Lung microvascular endothelial cell (primary cell): ENCODE measurements at regions not wholly inside any gene's neighbourhood (a gene's known extent, or its start where the extent isn't known, plus 50 kb on each side); places are given as distances from the start of the nearest gene placed in this dataset.
"Not testable (repeated sequence)": the region's sequence is repeated elsewhere in the genome, so short reads cannot be mapped to it uniquely, and the experiment has no call there.

Experiments used
- DNase-seq, 2 donors: peaks; one replicate each; pipeline versions ENCODE4 v3.0.0 to v3.0.0-alpha.2; 2010; ENCODE audit warnings: low read depth in 2 of 2

DNA sequence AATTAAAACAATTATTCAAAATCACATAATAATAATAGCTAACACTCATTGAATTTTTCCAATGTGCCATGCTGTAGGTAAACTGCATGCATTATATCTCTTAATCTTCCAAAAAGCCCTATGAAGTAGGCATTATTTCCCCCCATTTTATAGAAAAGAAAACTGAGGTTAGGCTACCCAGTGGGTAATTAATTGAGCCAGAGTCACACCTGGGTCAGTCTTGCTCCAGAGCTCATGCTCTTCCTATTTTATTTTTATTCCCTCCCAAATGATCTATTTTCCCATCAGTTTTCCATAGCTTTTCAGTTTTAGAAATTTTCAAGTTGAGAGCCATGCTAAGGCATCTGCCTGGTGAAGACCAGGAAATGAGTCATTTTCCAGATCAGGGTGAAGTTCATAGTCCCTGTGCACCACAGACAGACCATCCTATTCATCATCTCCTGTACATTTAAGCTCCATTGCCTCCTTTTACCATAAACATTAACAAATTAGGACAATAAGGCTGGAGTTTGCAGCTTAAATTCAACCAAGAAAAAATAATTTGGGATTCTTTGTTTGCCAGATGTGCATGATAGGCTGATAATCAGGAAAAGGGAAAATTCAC is 417.3 kb downstream of the OTOL1 start:
- DNase-seq: peak in 1 of 2 donors; percentile 73

DNA sequence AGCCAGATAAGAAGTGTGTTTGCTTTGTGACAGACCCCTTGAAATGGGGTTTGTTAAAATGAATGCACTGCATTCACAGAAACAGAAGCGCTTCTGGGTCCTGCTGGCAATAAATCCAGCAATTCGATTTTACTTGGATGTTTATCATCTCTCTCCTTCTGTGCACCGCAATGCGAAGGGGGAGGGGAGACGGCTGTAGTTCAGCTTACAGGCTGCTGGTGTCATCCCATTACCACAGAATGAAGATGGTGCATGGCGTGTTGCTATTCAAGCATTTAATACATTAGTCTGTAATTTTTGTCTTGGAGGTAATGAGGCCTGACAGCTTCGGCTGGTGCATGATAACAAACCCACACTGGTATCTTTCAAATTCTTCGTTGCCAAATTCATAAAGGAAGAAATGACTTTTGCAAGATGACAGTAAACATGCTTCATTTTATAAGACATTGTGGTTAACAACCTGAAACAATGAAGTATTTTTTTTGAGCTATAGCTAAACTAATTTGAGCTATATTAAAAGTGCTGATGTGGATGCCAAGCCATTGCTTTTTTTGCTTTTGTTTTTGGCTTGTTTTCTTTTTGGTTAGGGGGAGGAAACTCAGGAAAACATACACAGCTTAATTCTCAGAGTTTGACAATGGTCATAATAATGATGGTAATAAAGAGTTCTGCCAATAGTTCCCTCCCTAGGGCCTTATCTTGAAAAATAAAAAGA is 418.3 kb downstream of the OTOL1 start:
- DNase-seq: peak in 1 of 2 donors; percentile 60

DNA sequence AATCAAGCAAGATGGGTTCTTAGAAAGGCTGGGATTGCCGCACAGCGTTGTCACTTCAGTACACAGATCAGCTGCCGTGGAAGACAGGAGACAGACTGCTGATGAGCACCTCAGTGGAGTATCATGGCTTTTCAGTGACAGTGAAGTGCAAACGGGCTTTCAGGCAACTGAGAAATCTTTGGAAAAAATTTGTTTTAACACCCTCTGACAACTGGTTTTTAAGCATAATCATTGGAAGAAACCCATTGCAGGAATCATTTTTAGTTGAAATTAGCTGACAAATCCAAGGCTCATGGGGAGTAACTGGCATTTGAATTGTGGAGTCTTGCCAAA is 418.8 kb downstream of the OTOL1 start:
- DNase-seq: no peak

DNA sequence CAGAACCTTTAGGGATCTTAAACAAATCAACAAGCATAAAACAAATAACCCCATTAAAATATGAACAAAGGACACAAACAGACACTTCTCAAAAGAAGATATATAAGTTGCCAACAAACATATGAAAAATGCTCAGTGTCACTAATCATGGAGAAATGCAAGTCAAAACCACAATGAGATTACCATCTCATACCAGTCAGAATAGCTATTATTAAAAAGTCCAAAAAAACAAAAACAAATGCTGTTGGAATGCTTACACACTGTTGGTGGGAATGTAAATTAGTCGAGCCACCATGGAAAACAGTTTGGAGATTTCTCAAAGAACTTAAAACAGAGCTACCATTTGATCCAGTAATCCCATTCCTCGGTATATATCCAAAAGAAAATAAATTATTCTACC is 423.6 kb downstream of the OTOL1 start:
- no peak for DNase-seq

DNA sequence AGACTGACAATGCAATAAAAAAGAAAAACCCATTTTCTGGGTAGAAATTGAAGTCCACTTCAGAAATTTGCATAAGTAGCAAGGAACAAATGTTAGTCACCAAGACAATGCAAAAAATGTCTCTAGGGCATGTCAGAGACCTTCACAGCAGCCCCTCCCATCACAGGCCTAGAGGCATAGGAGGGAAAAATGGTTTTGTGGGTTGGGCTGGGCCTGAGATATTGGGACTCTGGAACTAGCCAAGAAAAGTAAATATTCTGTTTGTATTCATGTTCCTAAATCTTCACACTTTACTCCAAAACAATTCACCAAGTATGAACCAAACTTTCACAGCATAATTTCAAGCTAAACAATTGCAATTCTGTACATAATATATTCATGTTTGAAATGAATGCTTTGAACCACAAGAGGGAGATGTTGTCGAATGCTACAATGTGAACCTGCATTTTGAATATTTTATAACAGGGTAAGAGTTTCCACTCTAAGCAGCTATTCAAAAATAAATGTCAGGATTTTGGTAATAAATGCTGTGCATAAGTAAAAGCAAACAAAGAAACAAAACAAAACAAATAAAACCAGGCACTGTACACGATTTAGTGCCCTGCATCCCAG is 429.2 kb downstream of the OTOL1 start:
- no peak for DNase-seq

DNA sequence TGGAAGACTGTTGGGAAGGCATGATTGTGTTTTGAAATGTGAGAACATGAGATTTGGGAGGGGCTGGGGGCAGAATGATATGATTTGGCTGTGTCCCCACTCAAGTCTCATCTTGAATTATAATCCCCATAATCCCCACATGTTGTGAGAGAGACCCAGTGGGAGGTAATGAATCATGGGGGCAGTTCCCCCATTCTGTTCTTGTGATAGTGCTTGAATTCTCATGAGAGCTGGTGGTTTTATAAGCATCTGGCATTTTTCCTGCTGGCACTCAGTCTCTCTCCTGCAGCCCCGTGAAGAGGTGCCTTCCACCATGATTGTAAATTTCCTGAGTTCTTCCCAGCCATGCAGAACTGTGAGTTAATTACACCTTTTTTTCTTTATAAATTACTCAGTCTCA is 430.5 kb downstream of the OTOL1 start:
- DNase-seq: no peak

DNA sequence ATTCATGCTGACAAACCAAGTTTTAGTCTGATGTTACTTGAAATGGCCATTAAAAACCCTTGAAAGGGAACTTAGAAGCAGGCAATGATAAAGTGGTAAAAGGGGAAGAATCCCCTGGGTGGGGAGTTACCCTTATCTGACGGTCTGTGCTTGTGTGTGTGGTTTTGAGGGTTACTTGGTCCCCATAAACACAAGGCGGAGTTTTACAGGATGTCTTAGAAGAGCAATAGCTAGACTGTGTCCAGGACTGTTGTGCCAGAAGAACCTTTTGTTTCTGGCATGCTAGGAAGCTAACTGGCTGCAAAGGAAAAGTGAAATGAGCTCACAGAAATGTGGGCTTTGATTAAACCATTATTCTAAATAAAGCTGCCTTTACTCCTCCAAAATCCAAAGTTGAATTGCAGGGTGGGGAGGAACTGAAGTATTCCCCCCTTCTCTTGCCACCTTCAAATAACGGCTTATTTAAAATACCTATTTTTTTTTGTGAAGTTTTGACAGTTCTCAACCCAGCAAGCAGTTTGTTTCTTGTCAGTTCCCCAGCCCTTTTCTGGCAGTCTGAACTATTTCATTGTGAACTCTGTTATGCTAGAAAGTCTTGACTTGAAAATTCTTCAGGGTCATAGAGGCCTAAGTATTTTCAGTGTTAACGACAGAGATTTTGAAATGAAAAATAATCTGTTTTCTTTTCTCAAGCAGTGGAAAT is 443.5 kb downstream of the OTOL1 start:
- no peak for DNase-seq

DNA sequence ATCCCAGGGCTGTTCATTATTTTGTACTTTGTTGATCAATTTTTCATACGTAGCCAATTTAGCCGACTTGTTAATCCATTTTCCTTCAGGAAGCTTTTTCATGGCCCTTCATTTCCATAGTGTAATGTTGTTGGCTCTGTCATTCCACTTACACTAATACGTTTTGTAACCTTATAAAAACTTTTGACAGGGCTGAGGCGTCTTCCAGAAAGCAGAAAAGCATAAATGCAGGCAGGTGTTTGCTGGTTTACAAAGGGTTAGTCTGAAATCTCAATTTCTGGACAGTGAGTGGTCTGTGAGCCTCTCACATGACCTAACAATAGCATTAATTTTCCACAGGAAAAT is 444.0 kb downstream of the OTOL1 start:
- no peak for DNase-seq

DNA sequence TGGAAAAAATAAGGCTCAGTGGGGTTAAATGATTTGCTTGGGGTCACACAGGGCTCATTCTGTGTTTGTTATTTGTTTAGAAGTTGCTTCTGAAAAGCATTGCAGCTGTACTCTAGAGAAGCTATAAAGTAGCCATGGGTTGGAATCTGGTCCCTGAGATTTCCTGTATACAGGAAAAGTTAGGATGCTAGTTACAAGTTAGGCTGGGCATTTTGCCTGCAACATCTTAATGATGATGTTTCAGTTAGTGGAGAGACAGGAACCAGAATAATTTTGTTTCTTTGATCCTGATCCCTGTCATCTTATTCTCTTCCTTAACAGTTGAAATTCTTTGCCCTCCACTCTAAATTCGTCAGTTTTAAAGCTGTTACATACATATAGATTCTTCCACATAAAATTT is 445.3 kb downstream of the OTOL1 start:
- DNase-seq: no peak

DNA sequence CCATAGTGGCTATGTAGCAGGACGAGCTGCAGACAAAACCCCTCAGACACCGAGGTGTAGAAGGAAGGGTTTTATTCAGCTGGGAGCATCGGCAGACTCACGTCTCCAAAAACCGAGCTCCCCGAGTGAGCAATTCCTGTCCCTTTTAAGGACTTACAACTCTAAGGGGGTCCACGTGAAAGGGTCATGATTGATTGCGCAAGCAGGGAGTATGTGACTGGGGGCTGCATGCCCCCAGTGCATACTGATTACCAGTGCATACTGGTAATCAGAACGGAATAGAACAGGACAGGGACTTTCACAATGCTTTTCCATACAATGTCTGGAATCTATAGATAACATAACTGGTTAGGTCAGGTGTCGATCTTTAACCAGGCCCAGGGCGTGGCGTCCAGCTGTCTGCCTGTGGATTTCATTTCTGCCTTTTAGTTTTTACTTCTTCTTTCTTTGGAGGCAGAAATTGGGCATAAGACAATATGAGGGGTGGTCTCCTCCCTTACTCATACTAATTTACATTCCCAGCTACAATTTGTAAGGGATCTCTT is 447.3 kb downstream of the OTOL1 start:
- not testable (repeated sequence) for DNase-seq

DNA sequence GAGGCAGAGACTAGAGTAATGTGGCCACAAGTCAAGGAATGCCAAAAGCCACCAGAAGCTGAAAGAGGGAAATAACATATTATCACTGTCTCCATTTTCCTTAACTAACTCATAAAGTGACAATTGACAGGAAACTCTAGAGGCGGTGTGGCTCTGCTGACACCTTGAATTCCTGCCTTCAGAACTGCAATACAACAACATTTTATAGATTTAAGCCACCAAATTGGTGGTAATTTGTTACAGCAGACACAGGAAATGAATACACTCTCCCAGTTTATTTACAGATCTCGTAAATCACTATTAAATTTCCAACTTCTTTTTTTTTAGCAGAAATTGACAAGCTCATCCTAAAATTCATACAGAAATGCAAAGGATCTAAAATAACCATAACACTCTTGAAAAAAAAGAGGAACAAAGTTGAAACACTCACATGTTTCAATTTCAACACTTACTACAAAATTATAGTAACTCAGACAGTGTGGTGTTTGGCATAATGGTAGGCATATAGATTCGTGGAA is 449.9 kb downstream of the OTOL1 start:
- DNase-seq: no peak

DNA sequence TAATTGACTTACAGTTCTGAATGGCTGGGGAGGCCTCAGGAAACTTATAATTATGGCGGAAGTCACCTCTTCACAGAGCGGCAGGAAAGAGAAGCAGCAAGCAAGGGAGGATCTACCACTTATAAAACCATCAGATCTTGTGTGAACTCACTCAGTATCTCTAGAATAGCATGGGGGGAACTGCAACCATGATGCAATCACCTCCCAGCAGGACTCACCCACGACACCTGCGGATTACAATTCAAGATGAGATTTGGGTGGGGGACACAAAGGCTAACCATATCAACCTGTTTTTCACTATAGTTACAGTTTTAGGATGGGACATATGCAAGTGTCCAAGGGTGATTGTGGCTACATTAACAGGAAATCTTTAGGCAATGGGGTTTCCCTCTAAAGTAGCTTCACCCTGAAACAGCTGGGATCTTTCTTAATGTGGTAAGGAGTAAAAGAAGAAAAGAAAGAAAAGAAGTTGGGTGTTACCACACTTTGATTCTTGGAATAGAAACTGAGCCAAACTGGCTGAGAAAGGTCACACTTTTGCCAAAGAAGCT is 453.8 kb downstream of the OTOL1 start:
- no peak for DNase-seq

DNA sequence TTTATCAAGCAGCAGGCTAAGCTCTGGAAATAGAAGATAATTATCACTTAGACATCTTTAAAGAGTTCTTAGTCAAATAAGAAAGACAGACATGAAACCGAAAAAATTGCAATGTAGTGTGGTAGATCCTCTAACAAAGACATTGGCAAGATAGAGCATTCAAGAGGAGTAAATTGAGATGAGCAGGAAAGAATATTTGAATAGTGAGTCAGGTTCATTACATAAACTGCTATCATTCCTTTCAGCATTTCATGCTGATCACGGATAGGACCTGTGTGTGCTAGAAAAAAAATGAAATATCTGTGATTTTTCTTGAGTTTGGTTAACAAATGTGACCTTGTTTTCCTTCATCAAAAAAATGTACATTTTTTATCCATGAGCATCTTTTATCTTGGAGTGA is 460.9 kb downstream of the OTOL1 start:
- no peak for DNase-seq

DNA sequence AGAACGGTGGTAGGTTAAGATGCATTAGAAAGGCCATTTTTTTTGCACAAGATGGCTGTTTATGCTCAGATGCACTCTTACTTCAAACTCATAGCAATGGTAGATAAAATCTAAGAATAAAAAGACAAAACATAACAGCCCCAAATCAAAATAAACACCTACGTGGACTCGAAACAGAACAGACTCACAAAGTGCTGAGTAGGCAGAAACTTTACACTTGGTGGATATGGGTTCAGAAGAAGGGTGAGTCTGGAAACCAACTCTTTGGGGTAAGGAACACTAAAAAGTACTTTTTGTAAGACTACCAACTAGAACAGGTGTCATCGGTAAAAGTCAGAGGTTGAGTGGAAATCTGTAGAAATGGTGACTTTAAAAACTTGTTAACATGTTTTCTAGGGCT is 468.2 kb downstream of the OTOL1 start:
- no peak for DNase-seq

DNA sequence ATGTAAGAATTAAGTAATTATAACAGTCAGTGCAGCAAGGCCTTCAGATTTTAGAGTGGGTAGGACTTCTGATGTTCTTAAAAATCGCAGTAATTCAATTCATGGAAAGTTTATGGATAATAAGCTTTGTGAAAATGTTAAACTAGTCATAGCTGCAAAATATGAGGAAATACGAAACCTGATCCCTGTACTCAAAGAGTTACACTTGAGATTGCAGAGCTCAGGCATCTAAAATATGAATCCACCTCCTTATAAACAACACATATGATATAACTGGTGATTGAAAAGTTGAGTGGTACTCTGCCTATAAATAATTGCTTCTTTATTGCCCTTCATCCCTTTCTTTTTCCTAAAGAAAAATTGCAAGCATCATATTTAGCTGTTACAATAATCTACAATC is 473.3 kb downstream of the OTOL1 start:
- no peak for DNase-seq

DNA sequence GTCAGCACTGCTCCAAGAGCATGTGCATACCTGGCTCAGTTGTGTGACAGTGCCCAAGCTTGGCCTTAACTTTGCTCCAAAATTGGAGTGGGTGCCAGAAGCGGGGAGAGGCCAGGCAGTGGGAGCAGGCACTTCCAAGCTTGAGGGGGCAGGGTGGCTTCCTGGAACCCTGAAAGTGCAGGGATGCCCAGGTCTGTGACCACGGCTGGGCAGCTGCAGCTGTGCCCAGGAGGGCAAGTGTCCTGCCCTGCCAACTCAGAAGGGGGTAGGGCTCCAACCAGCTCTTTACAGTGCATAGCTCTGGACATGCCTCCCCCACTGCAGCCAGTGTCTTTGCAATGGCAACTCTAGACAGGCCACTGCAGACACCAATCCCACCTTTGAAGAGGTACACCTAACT is 478.6 kb downstream of the OTOL1 start:
- no peak for DNase-seq

DNA sequence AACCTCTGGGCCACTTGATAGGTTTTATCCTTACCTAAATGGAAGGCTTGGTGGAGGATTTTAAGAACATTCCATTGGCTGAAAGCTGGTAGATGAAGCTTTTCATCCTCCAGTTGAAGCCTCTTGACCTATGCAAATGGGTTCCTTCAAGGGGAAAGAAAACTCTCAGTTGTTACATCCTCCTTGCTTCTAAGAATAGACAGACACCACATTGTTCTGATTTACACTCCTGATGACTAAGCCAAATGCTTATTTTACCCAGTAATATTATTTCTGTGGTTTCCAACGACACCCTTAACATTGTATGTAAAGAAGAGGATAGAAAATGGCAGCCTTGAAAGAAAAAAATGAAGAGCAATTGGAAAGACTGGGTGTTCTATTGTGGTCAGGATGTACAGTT is 480.5 kb downstream of the OTOL1 start:
- peak in 1 of 2 donors; percentile 2 for DNase-seq

DNA sequence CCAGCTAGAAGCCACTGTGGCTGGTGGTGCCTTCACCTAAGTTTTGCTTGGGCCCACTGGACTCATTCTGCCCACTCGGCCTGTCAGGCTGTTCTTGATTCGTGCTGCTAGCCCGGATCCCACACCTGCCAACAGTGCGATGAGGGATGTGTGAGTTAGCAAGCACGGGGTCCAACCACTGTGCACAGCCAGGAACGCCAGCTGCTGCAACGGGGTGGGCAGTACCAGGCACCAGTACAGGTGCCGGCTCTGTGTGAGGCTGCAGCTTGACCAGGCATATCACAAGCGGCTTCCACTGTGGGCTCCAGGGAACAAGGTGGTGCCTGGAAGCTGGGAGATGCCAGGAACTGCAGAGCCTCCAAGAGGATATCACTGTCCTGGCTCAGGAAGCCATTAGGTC is 481.2 kb downstream of the OTOL1 start:
- DNase-seq: no peak

DNA sequence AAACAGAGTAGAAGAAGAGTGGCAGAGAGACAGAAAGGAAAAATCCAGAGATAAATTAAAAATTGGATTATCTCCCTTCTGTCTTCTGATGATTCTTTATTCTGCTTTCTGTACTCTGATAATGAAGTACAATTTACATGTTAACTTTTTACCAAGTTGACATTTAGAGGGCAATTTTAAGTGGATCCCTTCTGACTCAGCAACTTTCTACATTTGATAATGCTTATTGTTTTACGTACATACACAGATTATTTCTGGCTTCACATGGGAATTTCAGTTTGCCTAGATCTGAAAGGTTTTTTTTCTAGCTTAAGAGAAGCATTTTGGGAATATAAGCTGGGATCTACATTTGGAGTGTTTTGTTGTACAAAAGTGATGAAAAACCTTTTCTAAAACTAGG is 491.3 kb downstream of the OTOL1 start:
- no peak for DNase-seq

DNA sequence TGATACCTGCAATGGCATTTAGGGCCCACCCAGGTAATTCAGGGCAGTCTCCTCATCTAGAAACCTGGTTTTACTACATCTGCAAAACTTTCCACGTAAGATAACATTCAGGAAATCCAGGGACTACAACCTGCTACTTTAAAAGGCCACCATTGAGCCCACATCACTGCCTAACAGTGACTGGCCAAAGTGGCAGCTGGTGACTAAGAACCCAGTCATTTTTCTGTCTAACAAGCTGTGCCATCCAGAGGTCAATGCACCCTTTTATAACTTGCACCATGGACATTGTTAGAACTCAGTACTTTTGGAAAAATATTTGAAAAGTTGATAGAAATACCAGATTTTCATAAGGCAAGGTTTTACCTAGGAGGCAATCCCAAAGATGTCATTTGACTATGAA is 492.4 kb downstream of the OTOL1 start:
- DNase-seq: no peak

DNA sequence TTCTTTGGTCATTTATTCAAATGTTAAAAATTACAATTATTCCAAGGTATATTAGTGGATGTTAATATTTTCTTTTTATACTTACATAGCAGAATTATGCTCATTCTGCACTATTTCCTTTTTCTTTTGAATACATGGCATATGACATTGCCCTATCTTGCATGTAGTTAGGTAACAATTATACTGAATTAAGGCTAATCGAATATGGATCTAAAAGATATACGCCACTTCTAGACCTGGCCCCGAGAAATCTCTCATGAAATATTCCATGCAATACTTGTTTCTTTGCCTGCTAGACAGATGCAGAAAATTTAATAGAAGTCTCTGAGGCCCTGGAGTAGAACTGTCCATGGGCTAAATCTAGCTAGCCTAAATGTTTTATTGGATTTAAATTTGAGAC is 493.4 kb downstream of the OTOL1 start:
- no peak for DNase-seq

DNA sequence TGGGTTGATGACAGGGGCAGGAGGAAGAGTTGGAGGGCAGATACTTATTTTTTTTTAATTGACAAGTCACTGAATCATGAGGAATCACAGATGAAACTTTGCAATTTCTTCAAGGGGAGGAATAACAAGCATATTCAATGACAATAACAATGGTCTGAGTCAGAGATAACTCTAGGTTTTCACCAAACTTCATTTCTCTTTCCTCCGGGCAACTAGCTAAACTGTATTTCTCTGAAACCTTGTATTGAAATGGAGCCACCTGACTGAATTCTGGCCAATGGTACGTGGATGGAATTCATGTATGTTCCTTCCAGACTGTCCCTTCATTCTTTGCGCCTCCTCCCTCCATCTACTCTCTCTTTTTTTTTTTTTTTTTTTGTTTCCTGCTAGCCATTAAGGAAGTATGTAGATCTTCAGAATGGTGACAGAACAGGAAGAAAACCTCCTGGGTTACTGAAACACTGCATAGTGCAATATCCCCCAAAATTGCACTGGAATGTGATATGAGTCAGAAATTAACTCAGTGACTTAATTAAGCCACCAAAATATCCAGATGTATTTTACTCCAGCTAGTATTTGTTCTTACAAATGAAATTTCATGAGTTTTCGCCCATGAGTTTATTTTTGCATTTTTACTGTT is 495.4 kb downstream of the OTOL1 start:
- DNase-seq: no peak
